ENCODE measurements at regions not wholly inside any gene's neighbourhood (a gene's known extent, or its start where the extent isn't known, plus 50 kb on each side); places are given as distances from the start of the nearest gene placed in this dataset.

- Histone ChIP-seq H3K4me3 (no peak overlapping the region), H3K9me2 (ENCODE audit: insufficient read depth) (peaks cover 6% of the 10 kb centered on the region; the same call in 1 of the 2 replicates), H3K27me3 (ENCODE audit: insufficient read depth) (no peaks in the 10 kb centered on the region), H3K36me3 (ENCODE audit: insufficient read depth) (no peaks in the 10 kb centered on the region), H3K27ac (ENCODE audit: low read depth) (no peak overlapping the region), H2AFZ (no peak overlapping the region), H3F3A (replicated peaks; ENCODE audit: low read depth) (no peaks in the 10 kb centered on the region), H4K20me1 (replicated peaks; ENCODE audit: insufficient read depth) (no peaks in the 10 kb centered on the region), H3K4me1 (ENCODE audit: insufficient read depth) (no peaks in the 10 kb centered on the region), H3K4me2 (no peak overlapping the region), H3K79me2 (replicated peaks; ENCODE audit: insufficient read depth) (no peaks in the 10 kb centered on the region)
- DNase-seq (ENCODE audit: low spot score) (no peak), ATAC-seq (no peak)
- Mint-ChIP-seq H3K27me3 (ENCODE audit: insufficient read depth, low read depth, poor library complexity) (peaks cover 1% of the 10 kb centered on the region), H3K4me1 (no peaks in the 10 kb centered on the region), H3K4me3 (no peak overlapping the region), H3K36me3 (ENCODE audit: low read depth) (no peaks in the 10 kb centered on the region), H3K9me3 (peaks cover 4% of the 10 kb centered on the region; the same call in 1 of the 3 replicates), H3K27ac (no peak overlapping the region)
- no peak for TF ChIP-seq REST (IDR thresholded peaks at IDR 0.05; ENCODE audit: unreplicated experiment)
- TF ChIP-seq, protein P1, sequence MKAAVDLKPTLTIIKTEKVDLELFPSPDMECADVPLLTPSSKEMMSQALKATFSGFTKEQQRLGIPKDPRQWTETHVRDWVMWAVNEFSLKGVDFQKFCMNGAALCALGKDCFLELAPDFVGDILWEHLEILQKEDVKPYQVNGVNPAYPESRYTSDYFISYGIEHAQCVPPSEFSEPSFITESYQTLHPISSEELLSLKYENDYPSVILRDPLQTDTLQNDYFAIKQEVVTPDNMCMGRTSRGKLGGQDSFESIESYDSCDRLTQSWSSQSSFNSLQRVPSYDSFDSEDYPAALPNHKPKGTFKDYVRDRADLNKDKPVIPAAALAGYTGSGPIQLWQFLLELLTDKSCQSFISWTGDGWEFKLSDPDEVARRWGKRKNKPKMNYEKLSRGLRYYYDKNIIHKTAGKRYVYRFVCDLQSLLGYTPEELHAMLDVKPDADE (IDR thresholded peaks at IDR 0.05), result no peak
- TF ChIP-seq ZNF331 (CRISPR knock-in tag; IDR thresholded peaks at IDR 0.05; ENCODE audit: low read depth), result no peak
- no peak for TF ChIP-seq CREB1 (CRISPR knock-in tag; IDR thresholded peaks at IDR 0.05; ENCODE audit: low read depth)
- TF ChIP-seq EZH2phosphoT487 (IDR thresholded peaks at IDR 0.05; ENCODE audit: unreplicated experiment), result no peak
- TF ChIP-seq STAT1 (IDR thresholded peaks at IDR 0.05; ENCODE audit: unreplicated experiment), result no peak
- TF ChIP-seq ZNF462 (CRISPR knock-in tag; IDR thresholded peaks at IDR 0.05), result no peak
- no peak for TF ChIP-seq NANOG (IDR thresholded peaks at IDR 0.05; ENCODE audit: borderline replicate concordance)
- TF ChIP-seq, protein P2, sequence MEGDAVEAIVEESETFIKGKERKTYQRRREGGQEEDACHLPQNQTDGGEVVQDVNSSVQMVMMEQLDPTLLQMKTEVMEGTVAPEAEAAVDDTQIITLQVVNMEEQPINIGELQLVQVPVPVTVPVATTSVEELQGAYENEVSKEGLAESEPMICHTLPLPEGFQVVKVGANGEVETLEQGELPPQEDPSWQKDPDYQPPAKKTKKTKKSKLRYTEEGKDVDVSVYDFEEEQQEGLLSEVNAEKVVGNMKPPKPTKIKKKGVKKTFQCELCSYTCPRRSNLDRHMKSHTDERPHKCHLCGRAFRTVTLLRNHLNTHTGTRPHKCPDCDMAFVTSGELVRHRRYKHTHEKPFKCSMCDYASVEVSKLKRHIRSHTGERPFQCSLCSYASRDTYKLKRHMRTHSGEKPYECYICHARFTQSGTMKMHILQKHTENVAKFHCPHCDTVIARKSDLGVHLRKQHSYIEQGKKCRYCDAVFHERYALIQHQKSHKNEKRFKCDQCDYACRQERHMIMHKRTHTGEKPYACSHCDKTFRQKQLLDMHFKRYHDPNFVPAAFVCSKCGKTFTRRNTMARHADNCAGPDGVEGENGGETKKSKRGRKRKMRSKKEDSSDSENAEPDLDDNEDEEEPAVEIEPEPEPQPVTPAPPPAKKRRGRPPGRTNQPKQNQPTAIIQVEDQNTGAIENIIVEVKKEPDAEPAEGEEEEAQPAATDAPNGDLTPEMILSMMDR (conservative IDR thresholded peaks at IDR 0.05; ENCODE audit: low read depth in 2 of 2), result no peak
- no peak for TF ChIP-seq JUNB (IDR thresholded peaks at IDR 0.05; ENCODE audit: unreplicated experiment)
- TF ChIP-seq ZNF114 (CRISPR knock-in tag; IDR thresholded peaks at IDR 0.05), result no peak
- TF ChIP-seq EZH2 (IDR thresholded peaks at IDR 0.05; ENCODE audit: low read depth, unreplicated experiment), result no peak
- TF ChIP-seq POLR2AphosphoS5 (IDR thresholded peaks at IDR 0.05; ENCODE audit: low read depth), result no peak
These were observed 661.5 kb downstream of the EPM2A start for GRCh38 chr6:145073811-145074210.

All from GM23338 (cell line).